HK-2 (cell line): ENCODE measurements at regions not wholly inside any gene's neighbourhood (a gene's known extent, or its start where the extent isn't known, plus 50 kb on each side); places are given as distances from the start of the nearest gene placed in this dataset.
"Not testable (repeated sequence)": the region's sequence is repeated elsewhere in the genome, so short reads cannot be mapped to it uniquely, and the experiment has no call there.

Source experiments
- DNase-seq: peaks from one replicate; pipeline ENCODE4 v3.0.0-alpha.2; 2018; ENCODE audit not compliant: unreplicated experiment

- not testable (repeated sequence) for DNase-seq
These were observed 294.9 kb upstream of the DIO3 start for GRCh38 chr14:101266441-101266840.

DNA sequence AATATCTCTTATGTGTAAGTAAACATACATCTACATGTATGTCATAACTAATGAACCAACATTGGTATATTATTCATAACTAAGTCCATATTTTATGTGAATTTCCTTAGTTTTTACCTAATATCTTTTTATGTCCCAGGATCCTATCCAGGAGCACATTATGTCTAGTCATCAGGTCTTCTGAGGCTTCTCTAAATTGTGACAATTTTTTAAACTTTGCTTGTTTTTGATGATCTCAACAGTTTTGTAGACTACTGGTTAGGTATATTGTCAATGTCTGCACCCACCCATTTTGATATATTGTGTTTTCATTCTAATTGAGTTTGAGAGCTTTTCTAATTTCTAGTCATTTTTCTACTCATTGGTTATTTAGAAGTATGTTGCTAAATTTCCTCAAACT, 288.2 kb upstream of the DIO3 start:
- no peak for DNase-seq

GRCh38 chr14:101276309-101277091, 284.8 kb upstream of the DIO3 start:
- no peak for DNase-seq

DNA sequence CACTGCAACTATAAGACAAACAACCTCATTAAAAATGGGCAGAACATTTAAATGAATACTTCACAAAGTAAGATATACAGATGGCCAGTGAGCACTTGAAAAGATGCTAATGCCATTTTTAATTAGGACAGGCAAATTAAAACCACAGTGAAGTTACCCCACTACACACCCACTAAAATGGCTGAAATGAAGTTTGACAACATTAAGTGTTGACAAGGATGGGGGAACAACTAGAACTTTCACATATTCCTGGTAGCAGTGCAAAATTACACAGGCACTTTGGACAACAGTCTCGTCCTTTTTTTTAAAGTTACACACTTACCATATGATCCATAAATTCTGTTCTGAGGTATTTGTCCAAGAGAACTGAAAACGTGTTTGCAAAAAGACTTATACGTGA, 278.9 kb upstream of the DIO3 start:
- no peak for DNase-seq

GRCh38 chr14:101284711-101285110, 276.6 kb upstream of the DIO3 start:
- no peak for DNase-seq

- DNase-seq, result no peak
These were observed 274.9 kb upstream of the DIO3 start for GRCh38 chr14:101286271-101287018.

GRCh38 chr14:101288436-101289229, 272.7 kb upstream of the DIO3 start:
- DNase-seq, result no peak

- DNase-seq, result no peak
These were observed 272.0 kb upstream of the DIO3 start for GRCh38 chr14:101289230-101289690.

DNA sequence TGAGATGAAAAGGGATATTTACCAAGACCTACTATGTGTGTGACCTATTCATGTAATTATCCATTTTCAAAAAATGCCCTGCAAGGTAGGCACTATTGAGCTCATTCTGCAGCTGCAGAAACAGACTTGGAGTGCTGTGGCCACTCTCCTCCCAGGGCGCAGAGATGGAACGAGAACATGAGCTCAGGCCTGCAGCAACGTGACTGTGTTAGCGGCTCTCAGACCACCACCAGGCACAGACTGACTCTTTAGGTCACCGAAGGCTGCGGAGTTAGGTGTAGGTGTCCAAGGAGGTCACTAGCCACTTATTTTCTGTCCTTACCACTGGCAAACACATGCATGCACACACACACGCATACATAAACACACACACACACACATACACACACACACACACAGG, 271.4 kb upstream of the DIO3 start:
- DNase-seq, result no peak

- DNase-seq, result no peak
These were observed 270.7 kb upstream of the DIO3 start for GRCh38 chr14:101290611-101291010.

DNA sequence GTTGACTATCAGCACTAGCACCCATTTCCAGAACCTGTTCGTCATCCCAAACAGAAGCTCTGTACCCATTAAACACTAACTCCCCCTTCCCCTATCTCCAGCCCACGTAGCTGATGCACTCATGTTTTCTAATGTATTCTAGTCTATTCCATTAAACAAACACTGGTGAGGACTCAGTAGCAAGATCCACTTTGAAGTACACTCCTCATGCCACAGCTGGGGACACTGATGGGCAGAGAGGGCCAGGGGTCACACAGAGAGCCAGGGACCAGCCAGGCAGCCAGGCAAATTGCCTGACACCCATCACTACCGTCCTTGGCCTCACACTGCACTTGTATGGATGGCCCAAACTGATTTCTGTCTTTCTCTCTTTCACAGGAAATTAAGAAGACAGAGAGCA, 269.9 kb upstream of the DIO3 start:
- DNase-seq, result no peak

- no peak for DNase-seq
These were observed 268.8 kb upstream of the DIO3 start for GRCh38 chr14:101292448-101292847.

GRCh38 chr14:101293605-101294004, 267.7 kb upstream of the DIO3 start:
- no peak for DNase-seq

- DNase-seq, result no peak
These were observed 267.2 kb upstream of the DIO3 start for GRCh38 chr14:101294136-101294535.

- DNase-seq, result not testable (repeated sequence)
These were observed 261.5 kb upstream of the DIO3 start for GRCh38 chr14:101299781-101300180.

GRCh38 chr14:101301011-101301410, 260.3 kb upstream of the DIO3 start:
- no peak for DNase-seq

DNA sequence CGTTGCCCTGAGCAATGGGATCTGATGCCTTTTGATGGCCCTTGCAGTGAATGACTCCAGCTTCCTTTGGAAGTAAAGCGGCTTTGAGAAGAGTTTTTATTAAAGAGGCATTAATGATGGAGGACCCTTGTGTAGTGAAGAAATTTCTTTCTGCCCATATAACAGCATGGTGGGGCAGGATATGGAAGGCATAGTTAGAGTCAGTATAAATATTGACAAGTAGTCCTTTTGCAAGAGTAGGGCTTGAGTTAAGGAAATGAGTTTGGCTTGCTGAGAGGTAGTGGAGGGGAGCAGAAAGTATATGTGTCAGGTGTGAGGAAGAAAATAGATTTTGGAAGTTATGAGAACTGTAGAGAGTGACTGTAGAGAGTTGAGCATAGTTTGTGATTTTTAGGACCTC, 254.1 kb upstream of the DIO3 start:
- not testable (repeated sequence) for DNase-seq

DNA sequence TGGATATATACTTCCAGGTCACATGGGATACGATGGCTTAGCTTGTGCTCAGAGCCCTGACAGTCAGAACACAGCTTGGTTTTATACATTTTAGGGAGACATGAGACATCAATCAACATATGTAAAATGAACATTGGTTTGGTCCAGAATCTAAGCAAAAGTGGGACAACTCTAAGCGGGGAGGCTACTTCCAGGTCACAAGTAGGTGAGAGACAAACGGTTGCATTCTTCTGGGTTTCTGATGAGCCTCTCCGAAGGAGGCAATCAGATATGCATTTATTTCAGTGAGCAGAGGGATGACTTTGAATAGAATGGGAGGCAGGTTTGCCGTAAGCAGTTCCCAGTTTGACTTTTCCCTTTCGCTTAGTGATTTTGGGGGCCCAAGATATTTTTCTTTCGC, 250.1 kb upstream of the DIO3 start:
- DNase-seq, result not testable (repeated sequence)

DNA sequence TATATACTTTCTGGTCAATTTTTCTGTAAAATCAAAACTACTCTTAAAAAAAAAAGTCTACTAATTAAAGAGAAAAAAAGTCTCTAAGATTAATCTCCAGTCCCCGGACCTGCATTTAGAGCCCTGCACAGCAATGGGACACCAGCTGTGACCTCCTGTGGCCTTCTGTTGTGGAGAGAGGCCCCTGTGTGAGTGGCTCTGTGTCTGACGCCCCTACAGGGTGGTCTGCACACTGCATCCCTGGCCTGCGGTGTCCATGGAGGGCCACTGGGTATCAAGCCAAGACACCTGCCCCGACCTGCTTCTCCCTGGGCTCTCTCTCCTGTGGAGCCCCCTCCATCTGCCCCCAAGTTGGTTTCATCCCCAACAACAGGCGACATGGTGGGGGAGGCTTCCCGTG, 248.0 kb upstream of the DIO3 start:
- DNase-seq, result no peak

- no peak for DNase-seq
These were observed 245.4 kb upstream of the DIO3 start for GRCh38 chr14:101315802-101316296.

DNA sequence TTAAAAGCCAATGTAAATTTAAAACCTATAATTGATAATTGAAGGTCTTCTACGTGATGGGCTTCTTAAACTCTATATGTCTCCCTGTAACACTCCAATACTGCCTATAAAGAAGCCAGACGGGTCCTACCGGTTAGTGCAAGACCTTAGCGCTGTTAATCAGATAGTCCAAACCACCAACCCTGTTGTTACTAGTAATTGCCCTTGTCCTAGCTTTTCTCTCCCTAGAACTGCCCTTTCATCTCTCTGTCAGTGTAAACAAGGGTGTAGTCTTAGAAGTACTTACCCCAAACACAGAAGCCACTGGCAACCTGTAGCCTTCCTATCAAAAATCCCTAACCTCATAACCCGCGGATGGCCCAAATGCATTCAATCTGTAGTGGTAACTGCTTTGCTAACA, 243.0 kb upstream of the DIO3 start:
- no peak for DNase-seq

GRCh38 chr14:101320396-101320795, 240.9 kb upstream of the DIO3 start:
- DNase-seq, result no peak
